ENCODE measurements at regions not wholly inside any gene's neighbourhood (a gene's known extent, or its start where the extent isn't known, plus 50 kb on each side); places are given as distances from the start of the nearest gene placed in this dataset.

- no peak overlapping the region for H2AFZ ChIP-seq (ENCODE audit: low read length)
- no peak overlapping the region for H3K27ac ChIP-seq (ENCODE audit: low read length)
- H4K20me1 ChIP-seq (ENCODE audit: insufficient read depth, low read length): no peaks in the 10 kb centered on the region
- no peaks in the 10 kb centered on the region for H3K4me1 ChIP-seq (ENCODE audit: low read length)
- no peaks in the 10 kb centered on the region for H3K27me3 ChIP-seq (replicated peaks; ENCODE audit: insufficient read depth, low read length)
- TF ChIP-seq EZH2phosphoT487 (IDR thresholded peaks at IDR 0.05; ENCODE audit: low read length): no peak
- no peak for TF ChIP-seq CTCF (IDR thresholded peaks at IDR 0.05; ENCODE audit: low read length)
- TF ChIP-seq EZH2 (optimal IDR thresholded peaks at IDR 0.05; ENCODE audit: low read depth, low read length): no peak
- H3K79me2 ChIP-seq (ENCODE audit: low read length): no peaks in the 10 kb centered on the region
- H3K36me3 ChIP-seq (replicated peaks; ENCODE audit: insufficient read depth, low read length): no peaks in the 10 kb centered on the region
- H3K4me2 ChIP-seq (ENCODE audit: low read depth, low read length): no peak overlapping the region
- no peak overlapping the region for H3K4me3 ChIP-seq (ENCODE audit: low read length)
- H3K9me3 ChIP-seq (replicated peaks; ENCODE audit: insufficient read depth, low read length): no peaks in the 10 kb centered on the region
- H3K9me2 ChIP-seq (replicated peaks; ENCODE audit: insufficient read depth, low read length): no peaks in the 10 kb centered on the region
- DNase-seq: no peak
- H3F3A ChIP-seq (ENCODE audit: insufficient read depth, low read length): no peaks in the 10 kb centered on the region
- H3K9ac ChIP-seq (ENCODE audit: low read length): no peak overlapping the region
These were observed 158.4 kb upstream of the MAGI3 start for GRCh38 chr1:113231866-113232265.

GRCh38 chr1:113233441-113233840, 156.9 kb upstream of the MAGI3 start:
- no peak overlapping the region for H2AFZ ChIP-seq (ENCODE audit: low read length)
- H3K4me1 ChIP-seq (ENCODE audit: low read length): no peaks in the 10 kb centered on the region

GRCh38 chr1:113241237-113241636, 149.1 kb upstream of the MAGI3 start:
- Histone ChIP-seq H3K4me1 (ENCODE audit: low read length) (no peaks in the 10 kb centered on the region), H3F3A (ENCODE audit: insufficient read depth, low read length) (no peaks in the 10 kb centered on the region), H3K4me2 (ENCODE audit: low read depth, low read length) (no peak overlapping the region), H3K4me3 (ENCODE audit: low read length) (no peak overlapping the region), H3K36me3 (replicated peaks; ENCODE audit: insufficient read depth, low read length) (no peaks in the 10 kb centered on the region), H3K9me3 (replicated peaks; ENCODE audit: insufficient read depth, low read length) (no peaks in the 10 kb centered on the region), H3K27me3 (replicated peaks; ENCODE audit: insufficient read depth, low read length) (no peaks in the 10 kb centered on the region), H3K79me2 (ENCODE audit: low read length) (no peaks in the 10 kb centered on the region), H2AFZ (ENCODE audit: low read length) (no peak overlapping the region), H3K27ac (ENCODE audit: low read length) (no peak overlapping the region), H3K9me2 (replicated peaks; ENCODE audit: insufficient read depth, low read length) (no peaks in the 10 kb centered on the region), H3K9ac (ENCODE audit: low read length) (no peak overlapping the region), H4K20me1 (ENCODE audit: insufficient read depth, low read length) (no peaks in the 10 kb centered on the region)
- DNase-seq: no peak
- no peak for TF ChIP-seq EZH2phosphoT487 (IDR thresholded peaks at IDR 0.05; ENCODE audit: low read length)
- no peak for TF ChIP-seq EZH2 (optimal IDR thresholded peaks at IDR 0.05; ENCODE audit: low read depth, low read length)
- TF ChIP-seq CTCF (IDR thresholded peaks at IDR 0.05; ENCODE audit: low read length): no peak

More at GRCh38 chr1:113233441-113233840, 156.9 kb upstream of the MAGI3 start:
- Histone ChIP-seq H3F3A (ENCODE audit: insufficient read depth, low read length) (no peaks in the 10 kb centered on the region), H3K9me2 (replicated peaks; ENCODE audit: insufficient read depth, low read length) (no peaks in the 10 kb centered on the region), H3K4me2 (ENCODE audit: low read depth, low read length) (no peak overlapping the region), H3K9me3 (replicated peaks; ENCODE audit: insufficient read depth, low read length) (no peaks in the 10 kb centered on the region), H3K27ac (ENCODE audit: low read length) (no peak overlapping the region), H3K79me2 (ENCODE audit: low read length) (no peaks in the 10 kb centered on the region), H3K27me3 (replicated peaks; ENCODE audit: insufficient read depth, low read length) (no peaks in the 10 kb centered on the region), H4K20me1 (ENCODE audit: insufficient read depth, low read length) (no peaks in the 10 kb centered on the region), H3K4me3 (ENCODE audit: low read length) (no peak overlapping the region), H3K9ac (ENCODE audit: low read length) (no peak overlapping the region), H3K36me3 (replicated peaks; ENCODE audit: insufficient read depth, low read length) (no peaks in the 10 kb centered on the region)
- no peak for TF ChIP-seq EZH2 (optimal IDR thresholded peaks at IDR 0.05; ENCODE audit: low read depth, low read length)
- no peak for TF ChIP-seq CTCF (IDR thresholded peaks at IDR 0.05; ENCODE audit: low read length)
- TF ChIP-seq EZH2phosphoT487 (IDR thresholded peaks at IDR 0.05; ENCODE audit: low read length): no peak
- no peak for DNase-seq
